ENCODE measurements at regions not wholly inside any gene's neighbourhood (a gene's known extent, or its start where the extent isn't known, plus 50 kb on each side); places are given as distances from the start of the nearest gene placed in this dataset.

DNA sequence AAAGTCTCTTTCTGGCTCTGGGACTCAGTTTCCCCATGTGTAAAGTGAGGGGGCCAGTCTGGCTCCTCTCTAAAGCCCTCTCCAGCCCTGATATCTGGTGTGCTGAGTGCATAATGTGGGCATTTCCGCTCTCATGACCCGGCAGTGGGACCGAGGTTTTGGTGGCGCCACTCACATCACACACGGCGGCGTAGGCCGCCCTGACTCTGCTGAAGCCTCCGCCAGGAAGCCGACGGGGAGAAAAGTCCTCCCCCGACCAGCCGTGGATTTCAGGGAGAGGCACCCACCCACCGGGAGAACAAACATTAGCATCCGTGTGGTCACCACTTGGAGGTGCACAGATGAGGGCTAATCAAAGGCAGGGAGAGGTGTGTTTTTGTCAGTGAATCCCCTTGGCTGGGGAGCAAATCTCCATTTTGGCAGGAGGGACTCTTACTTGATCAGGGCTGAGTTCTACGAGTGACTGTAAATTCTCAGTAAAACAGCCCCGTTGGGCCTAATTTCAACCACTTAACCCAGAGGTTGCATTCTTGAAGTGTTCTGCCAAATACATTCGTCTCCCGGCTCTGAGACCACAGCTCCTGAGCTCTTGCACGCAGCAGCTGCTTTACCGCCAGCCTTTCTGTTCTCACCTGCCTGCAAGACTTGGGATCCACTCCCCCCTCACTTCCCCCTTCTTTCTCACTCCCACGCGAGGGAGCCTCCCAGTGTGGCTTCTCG is 118.2 kb downstream of the FOXD2 start:
- DNase-seq, result no peak

GRCh38 chr1:47557066-47557465 is 119.2 kb downstream of the FOXD2 start:
- no peak for DNase-seq

DNA sequence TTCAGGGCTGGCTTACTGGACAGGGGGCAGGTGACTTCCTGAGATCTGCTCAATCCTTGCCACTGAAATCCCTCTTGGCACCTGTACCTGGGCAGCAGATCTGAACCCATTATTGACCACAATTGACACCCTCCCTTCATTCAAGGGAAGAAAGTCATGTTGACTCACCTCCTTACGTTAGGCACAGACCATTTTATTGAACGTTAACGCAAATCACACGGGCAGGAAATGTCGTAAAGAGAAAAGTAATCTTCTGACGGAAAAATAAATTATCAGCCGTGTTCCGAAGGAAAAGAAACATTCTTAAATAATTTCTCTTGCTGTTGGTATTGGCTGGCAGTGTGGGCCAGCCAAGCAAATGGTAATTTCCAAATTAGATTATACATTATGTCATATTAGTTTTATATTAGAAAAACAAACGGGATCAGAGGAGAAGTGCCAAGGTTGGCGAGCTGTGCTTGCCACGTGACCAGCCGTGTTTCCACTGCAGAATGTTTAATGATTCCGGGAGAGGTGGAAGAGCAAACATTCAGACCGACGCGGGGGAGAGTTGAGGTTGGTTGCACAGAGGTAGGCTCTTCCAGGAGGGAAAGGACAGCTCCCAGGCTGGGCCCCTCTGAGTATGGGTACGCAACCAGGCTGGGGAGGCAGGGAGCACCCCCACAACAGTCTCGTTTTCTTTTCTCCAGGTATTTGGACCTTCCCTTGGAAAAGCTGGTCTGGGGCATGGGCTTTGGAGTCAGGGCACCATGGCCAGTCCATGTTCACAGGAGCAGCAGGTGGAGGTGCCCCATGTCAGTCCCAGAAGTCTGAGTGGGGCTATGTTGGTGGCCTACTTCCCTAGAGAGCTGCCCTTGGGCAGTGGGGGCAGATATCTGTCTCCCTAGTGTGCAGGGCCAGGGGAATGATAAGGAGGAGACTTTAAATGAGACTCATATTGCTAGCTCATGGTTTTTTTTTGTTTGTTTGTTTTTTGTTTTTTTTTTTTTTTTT is 121.1 kb downstream of the FOXD2 start:
- no peak for DNase-seq

GRCh38 chr1:47559944-47560695 is 122.3 kb downstream of the FOXD2 start:
- DNase-seq, result no peak

GRCh38 chr1:47561523-47562007 is 123.7 kb downstream of the FOXD2 start:
- peak; percentile 35 for DNase-seq

- no peak for DNase-seq
Observed at GRCh38 chr1:47562147-47562546, 124.3 kb downstream of the FOXD2 start.

DNA sequence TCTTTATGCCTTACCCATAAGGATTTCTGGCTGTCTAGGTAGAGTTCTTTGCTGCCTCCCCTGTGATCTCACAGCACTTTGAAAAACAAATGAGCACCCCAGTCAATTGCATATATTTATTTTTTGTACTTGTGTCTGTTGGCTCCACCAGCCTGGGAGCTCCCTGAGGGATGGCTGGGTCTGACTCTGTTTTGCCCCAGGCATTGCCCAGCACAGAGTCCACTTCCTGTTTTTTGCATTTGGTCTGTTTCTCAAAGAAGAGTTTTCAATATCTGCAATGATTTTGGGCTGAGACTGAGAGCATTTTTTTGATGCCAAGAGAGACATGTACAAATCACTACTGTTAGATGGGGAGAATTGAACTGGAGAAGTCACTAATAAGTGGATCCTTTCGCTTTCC is 125.0 kb downstream of the FOXD2 start:
- peak; percentile 37 for DNase-seq

GRCh38 chr1:47563201-47563600 is 125.4 kb downstream of the FOXD2 start:
- no peak for DNase-seq

GRCh38 chr1:47564570-47564969 is 126.7 kb downstream of the FOXD2 start:
- DNase-seq, result no peak

GRCh38 chr1:47565092-47565491 is 127.2 kb downstream of the FOXD2 start:
- no peak for DNase-seq

- DNase-seq, result no peak
Observed at GRCh38 chr1:47565676-47566075, 127.8 kb downstream of the FOXD2 start.

DNA sequence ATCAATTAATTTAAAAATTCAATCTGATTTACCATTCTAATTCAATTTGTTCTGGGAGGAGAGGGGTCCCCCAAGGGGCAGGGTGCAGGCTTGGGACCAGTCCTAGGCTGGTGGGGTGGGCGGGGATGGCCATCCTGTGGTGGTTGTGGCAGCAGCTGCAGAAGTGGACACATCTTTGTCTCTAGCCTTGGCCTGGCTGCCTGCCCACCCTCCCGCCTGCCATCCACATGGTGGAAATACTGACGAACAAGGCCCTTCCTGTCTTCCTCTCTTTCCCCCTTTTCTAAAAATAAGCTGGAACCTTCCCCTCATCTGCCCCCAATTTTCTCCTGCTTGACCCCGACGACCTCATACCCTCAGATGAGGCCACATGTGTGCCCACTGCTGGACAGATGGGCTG is 130.9 kb downstream of the FOXD2 start:
- DNase-seq, result peak; percentile 23

DNA sequence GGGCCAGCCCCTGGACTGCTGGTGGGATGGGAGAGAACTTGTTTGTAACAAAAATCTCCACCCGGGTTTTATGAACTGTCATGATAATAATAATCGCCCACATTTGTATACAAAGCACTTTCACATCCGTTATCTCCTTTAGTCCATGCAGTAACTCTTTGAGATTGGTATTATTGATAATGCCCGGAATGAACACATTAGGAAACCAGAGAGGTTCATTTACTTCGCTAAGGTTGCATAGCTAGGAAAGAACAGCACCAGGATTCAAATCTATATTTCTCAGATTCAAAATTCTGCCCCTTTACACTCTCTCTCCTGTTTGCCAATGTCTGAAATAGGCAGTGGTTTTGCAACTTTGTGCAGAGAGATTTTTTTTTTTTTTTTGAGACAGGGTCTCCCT is 131.4 kb downstream of the FOXD2 start:
- DNase-seq, result no peak

DNA sequence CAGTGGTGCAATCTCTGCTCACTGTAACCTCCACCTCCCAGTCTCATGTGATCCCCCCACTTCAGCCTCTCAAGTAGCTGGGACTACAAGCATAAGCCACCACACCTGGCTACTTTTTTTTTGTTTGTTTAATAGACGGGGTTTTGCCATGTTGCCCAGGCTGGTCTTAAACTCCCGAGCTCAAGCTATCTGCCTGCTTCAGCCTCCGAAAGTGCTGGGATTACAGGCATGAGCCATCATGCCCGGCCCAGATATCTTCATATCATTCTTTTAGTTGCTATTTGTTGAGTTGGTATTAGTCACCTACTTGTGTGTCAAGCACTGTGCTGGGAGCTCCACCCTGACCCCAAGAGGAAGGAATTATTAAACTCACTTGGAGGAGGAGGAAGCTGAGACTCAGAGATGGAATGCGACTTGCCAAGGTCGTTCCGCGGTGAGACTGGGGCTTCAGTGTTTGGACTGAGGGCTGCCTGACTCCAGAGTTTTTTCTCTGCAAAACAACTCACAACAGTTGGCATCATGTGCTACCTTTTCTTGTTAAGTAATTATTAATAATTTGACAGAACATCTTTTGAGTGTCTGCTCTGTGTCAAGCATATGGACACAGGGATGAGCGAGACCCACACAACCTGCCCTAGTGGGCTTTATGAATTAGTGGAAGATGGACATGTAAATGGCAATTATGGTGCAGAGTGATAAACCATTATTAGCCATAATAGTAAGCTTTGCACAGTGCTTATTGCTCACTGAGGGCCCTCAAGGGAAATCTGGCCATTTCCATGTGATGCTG is 132.0 kb downstream of the FOXD2 start:
- peak; percentile 96 for DNase-seq

DNA sequence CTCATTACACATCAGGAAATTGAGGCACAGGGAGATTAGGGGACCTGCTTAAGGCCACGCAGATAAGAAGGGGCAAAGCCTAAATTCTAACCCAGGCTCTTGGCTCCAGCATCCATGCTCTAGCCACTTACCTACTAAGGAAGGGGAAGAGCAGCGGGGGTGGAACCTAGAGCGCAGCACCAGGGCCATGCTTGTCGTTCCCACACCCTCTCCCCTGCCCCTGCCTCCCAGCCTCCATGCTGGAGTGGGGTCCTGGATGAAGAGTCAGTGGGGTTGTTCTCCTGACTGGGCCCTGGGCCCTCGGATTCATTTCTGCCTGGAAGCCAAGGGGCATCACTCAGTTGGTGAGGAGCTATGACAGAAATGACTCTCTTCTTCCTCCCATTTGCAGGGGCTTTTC is 133.3 kb downstream of the FOXD2 start:
- DNase-seq, result no peak

DNA sequence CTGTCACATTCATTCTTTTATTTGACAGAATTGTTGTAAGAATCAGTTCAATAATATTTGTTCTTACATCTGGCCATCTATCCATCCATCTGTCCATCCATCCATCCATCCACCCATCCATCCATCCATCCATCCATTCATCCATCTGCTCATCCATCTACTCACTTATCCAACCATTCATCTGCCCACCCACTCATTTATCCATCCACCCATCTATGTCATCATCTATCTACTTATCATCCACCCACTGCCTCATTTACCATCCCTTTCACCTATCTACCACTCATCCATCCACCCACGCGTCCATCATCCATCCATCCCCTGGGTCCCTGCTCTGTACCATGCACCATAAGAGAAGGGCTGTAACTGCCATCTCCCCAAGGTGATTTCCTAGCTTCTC is 134.1 kb downstream of the FOXD2 start:
- no peak for DNase-seq

- DNase-seq, result no peak
Observed at GRCh38 chr1:47572731-47573430, 135.0 kb downstream of the FOXD2 start.

- no peak for DNase-seq
Observed at GRCh38 chr1:47574451-47575165, 136.8 kb downstream of the FOXD2 start.

- peak; percentile 89 for DNase-seq
Observed at GRCh38 chr1:47575855-47576757, 138.3 kb downstream of the FOXD2 start.

GRCh38 chr1:47576758-47577115 is 138.9 kb downstream of the FOXD2 start:
- no peak for DNase-seq
